ENCODE measurements at regions not wholly inside any gene's neighbourhood (a gene's known extent, or its start where the extent isn't known, plus 50 kb on each side); places are given as distances from the start of the nearest gene placed in this dataset.

DNA sequence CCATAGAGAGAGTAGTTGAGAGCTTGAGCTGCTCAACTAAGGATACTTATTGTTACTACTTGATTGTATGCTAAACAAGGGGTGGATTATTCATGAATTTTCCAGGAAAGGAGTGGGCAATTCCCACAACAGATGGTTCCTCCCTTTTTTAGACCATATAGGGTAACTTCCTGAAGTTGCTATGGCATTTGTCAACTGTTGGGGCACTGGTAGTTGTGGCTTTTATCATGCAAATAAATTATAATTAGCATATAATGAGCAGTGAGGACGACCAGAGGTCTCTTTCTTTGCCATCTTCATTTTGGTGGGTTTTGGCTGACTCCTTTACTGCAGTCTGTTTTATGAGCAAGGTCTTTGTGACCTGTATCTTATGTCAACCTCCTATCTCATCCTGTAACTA is 1403.5 kb upstream of the PABPC4L start:
- DNase-seq: no peak

DNA sequence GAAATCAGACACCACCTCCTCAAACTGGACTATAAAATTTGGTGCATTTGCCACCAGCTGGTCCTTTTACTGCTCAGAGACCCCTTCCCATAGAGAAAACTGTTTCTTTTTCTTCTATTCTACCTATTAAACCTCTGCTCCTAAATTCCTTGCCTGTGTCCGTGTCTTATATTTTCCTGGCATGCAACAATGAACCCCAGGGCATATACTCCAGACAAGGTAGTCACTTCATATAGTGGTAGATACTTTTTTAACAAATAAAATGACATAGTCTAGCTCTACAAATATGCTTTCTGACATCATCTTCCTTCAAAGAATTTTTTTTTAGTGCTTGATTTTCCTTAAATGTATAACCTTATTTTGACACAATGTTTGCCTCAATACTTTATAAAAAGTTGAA is 1402.9 kb upstream of the PABPC4L start:
- no peak for DNase-seq

DNA sequence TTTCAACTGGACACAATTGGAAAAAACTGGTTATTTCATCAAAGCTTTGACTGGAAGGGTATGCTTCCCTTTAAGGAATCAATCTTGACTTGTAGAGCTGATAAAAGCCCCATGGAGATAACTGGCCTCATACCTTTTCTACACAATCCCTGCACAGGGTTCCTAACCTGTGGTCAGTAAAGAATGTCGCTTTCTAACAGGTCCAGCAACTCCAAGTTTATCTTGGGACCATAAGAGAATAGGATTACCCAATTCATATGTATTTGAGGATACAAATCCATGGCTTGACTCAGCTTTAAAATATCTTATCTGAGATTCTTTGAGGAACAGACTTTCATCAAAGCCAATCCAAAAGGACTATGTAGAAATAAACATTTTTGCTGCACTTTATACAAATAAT is 1399.8 kb upstream of the PABPC4L start:
- DNase-seq: no peak

DNA sequence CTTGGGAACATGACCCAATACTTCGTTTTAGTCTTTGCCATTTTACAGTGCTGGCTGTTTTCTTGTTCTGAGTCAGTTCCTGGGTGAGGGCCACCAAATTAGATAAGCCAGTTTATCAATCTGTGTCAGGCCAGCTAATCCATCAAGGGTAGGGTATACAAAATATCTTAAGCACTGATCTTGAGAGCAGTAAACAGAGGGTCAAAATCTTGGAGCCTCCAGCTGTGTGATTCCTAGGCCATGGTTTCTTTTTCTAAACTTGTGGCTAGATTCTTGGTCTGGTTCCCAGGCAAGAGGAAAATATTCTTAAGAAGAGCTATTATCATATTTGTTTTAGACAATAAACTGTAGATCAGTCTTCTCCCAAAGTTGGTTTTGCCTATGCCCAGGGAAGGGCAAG is 1396.6 kb upstream of the PABPC4L start:
- no peak for DNase-seq

DNA sequence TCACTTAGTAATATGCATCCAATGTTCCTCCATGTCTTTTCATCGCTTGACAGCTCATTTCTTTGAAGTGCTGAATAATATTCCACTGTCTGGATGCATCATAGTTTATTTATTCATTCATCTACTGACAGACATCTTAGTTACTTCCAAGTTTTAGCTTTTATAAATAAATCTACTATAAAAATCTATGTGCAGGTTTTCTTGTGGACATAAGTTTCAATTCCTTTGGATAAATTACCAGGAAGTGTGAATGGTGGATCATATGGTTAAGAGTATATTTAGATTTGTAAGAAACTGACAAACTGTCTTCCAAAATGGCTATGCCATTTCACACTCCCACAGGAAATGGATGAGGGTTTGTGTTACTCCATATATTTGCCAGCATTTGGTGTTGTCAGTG is 1392.9 kb upstream of the PABPC4L start:
- no peak for DNase-seq

DNA sequence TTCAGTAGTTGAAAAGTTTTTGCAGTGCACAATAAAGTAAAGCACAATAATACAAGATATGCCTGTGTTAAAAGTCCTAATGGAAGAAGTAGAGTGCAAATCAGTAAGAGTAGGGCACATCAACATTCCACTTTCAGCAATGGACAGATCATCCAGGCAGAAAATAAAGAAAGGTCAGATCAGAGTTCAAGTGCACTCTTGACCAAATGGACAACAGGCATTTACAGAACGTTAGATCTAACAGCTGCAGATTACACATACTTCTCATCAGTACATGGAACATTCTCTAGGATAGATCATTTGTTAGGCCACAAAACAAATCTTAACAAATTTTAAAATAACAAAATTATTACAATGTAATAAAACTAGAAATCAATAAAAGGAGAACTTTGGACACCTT is 1373.5 kb upstream of the PABPC4L start:
- DNase-seq: no peak

DNA sequence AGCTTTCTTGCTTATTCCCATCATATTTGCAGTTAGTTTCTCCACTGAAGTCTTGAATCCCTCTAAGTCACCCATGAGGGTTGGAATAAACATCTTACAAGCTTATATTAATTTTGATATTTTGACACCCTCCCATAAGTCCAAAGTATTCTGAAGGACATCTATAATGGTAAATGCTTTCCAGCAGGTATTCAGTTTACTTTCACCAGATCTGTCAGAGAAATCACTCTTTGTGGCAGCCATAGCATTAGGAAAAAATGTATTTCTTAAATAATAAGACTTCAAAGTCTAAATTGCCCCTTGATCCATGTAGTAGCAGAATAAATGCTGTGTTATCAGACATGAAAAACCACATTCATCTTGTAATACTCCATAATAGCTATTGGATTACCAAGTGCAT is 1371.7 kb upstream of the PABPC4L start:
- no peak for DNase-seq

DNA sequence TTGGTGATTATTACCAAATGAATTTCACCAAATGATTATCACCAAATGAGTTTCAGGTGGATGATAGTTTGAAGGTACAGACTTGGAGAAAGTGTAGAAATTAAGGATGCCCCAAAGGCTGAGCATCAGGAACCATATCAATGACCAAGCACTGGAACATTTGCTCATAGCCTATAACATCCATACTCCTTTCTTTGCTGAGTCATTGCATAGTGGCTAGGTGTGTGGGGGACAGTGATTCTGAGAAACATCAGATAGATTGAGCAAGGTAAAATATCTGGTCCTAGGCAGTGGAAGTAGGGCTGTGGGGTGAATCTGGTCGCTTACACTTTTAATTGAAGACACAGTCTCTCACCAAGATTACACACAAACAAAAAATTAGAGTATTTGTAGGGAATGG is 1362.5 kb upstream of the PABPC4L start:
- DNase-seq: no peak

DNA sequence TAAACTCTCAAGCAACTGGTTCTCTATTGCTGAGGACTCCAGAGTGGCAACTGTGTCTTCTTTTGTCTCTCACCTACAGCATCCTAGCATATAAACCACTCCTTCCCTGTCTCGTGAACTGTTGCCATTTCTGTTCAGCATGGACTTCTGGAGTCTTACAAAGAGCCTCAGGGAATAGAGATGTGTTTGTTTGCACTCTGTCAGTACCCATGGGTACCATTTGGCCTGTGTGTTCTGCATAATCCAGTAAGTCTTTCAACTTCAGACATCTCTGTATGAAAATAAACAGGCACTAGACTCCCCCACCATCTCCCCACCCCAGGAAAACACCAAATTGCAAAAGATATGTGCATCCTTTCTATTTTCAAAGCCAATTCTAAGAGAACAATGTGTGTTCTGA is 1351.6 kb upstream of the PABPC4L start:
- DNase-seq: no peak

DNA sequence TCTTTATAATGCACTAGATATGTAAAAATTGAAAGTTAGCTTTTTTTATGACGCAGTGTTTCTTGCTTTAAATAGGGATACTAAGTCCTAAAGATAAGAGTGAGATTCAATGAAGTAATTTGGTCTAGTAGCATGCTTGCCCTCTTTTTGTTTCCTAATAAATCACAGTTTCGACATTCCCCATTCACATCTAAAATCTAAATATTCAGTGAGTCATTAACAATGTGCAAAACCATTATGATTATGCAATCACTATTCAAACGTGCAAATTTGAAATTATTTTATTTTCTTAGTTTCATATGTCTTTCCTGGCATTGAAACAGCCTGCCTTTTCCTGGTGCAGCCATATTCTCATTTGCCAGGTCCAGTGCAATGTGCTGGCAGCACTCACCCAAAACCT is 1350.5 kb upstream of the PABPC4L start:
- no peak for DNase-seq

DNA sequence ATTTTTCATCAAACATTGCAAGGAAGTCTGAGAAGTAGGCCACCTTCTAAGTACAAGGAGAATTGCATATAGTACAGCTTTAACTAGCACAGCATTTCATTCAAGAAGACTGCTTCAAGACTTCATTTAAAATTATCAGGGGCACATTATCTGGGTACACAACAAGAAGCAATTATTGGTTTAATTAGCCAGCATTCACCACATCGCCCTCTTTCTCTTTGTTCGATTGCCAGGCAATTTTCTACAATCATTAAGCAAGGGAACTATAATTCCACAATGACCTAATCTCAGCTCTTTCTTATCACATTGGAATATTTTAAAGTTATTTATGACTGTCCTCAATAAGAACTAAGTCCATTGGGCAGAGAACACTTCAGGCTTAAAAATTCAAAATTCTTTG is 1347.1 kb upstream of the PABPC4L start:
- no peak for DNase-seq

DNA sequence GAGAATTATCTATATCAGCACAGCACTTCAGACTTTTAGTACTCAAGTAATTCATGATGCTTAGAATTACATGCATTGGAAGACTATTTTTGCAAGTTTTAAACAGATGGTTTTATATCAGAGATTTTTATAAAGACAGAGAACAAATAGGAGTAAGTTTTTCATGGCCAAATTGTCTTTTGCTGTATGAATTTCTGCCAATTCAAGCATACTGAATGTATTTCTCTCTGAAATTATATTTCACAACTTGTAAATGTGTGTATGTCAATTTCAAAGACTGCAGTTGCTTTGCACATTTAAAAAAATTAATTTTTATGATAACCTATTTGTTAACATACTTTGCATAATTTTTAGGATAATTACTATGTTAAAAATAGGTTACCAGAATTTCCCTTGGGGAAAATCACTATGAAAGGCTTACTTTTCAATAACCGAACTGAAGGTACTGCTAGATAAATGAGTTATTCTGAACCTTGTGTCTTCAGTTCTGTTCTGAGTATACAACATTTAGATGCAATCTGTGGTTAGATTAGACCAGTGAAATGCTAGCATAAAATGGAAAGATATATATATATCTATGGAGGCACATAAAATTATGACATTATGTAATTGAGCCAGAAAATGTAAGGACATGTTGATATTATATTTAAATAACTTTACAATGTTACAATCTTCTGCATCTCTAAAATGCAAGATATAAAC is 1344.2 kb upstream of the PABPC4L start:
- no peak for DNase-seq

DNA sequence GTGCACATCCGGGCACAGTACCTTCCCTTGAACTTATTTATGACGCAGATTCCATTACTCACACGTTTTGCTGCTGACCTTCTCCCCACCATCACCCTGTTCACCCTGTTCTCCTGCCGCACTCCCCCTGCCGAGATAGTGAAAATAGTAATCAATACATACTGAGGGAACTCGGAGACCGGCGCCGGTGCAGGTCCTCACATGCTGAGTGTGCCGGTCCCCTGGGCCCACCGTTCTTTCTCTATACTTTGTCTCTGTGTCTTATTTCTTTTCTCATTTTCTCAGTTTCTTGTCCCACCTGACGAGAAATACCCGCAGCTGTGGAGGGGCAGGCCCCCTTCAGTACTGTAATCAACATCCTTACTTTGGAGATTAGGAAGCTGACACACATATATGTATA is 1337.1 kb upstream of the PABPC4L start:
- DNase-seq: no peak

DNA sequence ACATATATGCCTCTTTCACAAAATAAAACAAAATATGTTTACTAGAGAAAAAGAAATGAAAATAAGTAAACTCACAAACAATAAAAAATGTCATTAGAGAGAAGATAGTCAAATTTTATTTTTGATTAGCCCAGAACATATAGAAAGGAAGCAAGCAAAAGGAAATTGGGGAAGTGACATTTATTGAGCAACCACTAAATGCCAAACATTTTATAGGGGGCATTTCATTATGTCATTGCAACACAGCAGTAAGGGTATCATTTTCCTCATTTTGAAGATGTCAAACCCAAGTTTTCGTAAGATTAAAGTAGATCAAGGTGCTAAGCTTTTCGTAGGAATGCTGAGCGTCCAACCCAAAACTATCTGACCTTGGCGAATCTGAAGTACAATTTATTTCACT is 1331.5 kb upstream of the PABPC4L start:
- no peak for DNase-seq

DNA sequence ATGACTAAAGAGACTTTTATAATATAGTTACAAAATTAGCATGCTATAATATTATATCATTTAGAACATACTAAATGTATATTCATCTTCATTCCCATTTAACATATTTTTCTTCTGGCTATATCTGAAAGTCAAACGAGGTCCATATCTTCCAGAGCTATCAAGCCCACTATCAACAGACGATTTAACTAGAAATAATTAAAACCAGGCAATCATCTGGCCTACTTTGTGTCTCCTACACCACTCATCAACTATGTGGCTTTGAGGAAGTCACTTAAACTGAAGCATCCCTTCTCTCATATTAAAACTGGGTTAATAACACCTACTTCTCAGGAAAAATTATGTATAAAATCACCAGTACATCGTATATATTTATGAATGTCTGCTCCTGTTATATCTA is 1330.5 kb upstream of the PABPC4L start:
- no peak for DNase-seq

DNA sequence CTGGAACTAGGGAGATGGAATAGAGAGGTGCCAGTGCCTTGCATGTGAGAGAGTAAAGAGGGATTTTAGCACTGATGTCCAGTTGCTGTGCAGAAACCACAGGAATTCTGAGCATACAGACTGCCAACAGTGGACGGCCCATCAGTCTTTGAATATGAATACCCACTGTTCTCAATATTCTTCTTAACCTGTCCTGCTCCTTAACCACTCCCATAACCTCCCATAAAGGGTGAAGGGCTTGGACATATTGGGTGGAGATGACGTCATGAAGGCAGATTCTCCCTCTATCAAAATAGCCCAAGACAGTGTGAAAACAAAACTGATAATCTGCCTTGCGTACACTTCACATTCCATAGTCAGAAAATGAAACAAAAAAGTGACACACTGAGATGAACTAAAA is 1313.7 kb upstream of the PABPC4L start:
- no peak for DNase-seq

DNA sequence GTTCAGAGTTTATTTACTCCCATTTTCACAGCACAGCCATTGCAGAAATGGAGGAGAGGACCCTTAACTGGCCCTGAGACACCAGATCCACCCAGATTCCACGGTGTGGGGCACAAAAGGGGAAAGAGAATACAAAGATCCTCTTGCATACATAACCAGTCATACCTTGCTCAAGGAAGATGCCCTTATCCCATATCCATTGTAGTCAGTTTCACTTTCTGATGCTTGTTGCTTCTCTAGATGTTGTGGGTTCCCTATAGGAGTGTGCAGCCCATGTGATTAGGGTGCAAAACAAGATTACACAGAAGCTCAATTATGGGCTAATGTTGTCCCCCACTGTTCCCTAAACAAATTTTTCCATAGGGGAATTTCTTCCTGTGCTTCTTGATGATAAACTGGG is 1309.0 kb upstream of the PABPC4L start:
- no peak for DNase-seq

DNA sequence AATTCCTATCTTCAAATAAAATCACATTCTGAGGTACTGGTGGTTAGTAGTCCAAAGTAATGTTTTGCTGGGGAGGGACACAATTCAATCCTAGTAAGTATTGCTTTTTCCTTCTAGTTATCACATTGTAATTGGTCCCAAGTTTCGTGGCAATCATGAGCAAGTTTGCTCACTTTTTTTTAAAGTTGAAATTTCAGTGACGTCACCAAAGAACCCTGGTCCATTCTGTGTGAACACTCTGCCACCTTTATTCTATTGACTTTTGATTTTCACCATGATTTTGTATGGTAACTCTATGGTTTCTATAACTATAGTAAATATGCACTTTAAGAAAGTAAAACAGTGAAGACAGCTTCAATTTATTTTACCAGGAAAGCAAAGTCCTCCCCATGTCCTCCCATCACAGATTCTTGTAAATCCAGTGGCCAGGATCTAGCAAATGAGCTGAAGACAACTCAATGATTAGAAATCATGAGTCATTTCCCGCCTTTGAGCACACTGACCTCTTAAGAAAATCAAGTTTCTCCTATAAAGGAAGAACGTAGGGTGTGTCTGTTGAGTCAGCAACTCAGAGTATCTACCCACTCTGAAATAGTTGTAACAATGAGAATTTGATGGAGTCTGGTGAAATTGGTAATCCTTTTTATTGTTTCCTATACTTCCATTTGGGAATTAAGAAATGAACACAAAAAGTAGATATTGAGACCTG is 1306.6 kb upstream of the PABPC4L start:
- no peak for DNase-seq

DNA sequence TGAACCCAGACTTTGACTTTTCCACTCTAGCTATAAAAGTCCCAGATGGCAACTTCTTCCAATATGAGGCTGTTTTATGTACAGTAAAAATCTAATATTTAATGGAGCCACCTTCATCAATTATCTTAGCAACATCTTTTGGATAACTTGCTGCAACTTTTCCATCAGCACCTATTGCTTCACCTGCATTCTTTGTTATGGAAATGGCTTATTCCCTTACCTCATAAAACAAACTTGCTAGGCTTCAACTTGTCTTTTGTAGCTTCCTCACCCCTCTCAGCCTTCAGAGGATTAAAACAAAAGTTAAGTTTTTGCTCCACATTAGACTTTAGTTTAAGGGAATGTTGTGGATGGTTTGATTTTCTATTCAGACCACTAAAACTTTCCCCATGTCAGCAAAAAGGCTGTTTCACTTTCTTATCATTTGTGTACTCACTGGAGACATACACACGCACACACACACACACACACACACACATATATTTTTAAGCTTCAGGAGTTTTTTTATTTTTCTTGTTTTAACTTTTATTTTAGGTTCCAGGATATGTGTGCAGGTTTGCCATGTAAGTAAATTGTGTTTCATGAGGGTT is 1296.1 kb upstream of the PABPC4L start:
- DNase-seq: no peak

DNA sequence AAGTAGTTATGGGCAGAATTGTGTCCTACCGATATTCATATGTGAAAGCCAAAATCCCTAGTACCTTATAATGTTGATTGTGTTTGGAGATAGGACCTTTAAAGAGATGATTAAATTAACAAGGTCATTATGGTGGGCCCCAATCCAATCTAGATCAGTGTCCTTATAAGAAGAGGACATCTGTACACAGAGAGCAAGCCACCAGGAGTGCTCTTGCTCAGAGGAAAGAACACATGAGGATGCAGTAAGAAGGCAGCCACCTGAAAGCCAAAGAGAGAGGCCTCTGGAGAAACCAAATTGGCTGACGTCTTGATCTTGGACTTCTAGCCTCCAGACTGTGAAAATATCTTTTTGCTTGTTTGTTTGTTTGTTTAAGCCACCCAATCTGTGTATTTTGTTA is 1290.8 kb upstream of the PABPC4L start:
- no peak for DNase-seq

DNA sequence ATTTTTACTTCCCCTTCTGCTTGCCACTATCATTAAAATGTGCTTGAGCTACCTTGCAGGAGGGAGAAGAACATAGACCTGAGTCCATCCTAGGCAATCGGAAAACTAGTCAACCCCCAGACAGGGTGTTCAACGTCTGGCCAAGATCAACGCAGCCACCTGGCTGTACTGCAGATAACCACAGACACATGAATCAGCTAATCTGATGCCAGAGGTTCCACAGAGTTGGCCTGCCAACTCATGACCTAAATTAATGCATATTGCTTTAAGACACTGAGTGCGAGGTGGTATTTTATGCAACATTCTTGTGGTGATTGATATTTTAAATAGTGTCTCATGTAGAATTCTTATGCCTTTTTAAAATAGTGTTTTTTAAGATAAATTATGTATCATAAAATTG is 1283.8 kb upstream of the PABPC4L start:
- no peak for DNase-seq

DNA sequence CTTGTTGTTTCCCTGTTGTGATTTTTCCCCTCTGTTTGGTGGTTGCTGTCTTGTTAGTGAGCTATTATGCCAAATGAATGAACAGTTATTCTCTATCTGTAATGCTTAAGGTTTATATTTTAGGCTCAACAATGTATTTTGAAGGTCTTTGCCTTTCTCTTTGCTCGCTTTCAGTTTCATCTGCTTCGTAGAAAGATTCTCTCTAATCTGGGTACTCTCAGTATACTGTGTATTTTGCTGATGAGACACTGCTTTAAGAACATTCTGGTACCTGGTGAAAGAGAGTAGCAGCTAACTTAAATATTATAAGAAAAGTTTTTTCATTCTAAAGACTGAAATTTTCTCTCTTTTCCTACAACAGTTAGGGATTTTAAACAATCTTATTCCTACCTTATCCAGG is 1274.7 kb upstream of the PABPC4L start:
- no peak for DNase-seq

DNA sequence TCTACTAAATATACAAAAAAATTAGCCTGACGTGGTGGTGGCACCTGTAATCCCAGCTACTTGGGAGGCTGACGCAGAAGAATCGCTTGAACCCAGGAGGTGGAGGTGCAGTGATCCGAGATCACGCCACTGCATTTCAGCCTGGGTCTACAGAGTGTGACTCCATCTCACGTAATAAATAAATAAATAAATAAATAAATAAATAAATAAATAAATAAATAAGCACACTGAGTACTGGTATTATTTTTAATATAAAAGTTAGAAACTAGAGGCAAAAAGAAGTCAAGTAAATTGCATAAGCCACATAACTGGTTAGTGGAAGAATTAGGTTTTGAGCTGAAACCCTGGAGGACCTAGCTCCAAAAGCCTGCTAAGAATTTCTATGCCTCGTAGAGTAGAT is 1262.7 kb upstream of the PABPC4L start:
- DNase-seq: no peak

DNA sequence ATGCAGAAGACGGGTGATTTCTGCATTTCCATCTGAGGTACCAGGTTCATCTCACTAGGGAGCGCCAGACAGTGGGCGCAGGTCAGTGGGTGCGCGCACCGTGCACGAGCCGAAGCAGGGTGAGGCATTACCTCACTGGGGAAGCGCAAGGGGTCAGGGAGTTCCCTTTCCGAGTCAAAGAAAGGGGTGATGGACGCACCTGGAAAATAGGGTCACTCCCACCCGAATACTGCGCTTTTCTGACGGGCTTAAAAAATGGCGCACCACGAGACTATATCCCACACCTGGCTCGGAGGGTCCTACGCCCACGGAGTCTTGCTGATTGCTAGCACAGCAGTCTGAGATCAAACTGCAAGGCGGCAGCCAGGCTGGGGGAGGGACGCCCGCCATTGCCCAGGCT is 1246.0 kb upstream of the PABPC4L start:
- DNase-seq: peak; percentile 0

DNA sequence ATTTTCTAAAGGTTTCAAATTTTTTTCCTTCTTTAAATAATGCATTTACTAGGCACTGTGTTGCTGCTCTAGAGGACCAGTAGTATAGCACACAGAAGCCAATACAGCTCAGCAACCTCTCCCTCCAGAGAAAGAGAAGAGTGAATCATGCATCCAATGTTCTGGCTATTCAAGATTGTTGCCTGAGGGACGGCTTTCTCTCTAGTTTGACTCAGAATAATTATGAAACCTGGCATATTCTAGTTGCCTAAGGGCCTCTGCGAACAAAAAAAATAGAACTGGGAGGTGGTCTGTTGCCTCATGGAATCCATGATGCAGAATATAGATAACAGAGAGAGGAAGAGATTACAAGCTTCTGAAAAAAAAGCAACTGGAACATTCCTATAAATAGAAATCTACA is 1233.3 kb upstream of the PABPC4L start:
- DNase-seq: no peak
